SK-N-SH treated with all-trans-retinoic acid at 6 μM for 48 hours (cell line): ENCODE measurements at regions not wholly inside any gene's neighbourhood (a gene's known extent, or its start where the extent isn't known, plus 50 kb on each side); places are given as distances from the start of the nearest gene placed in this dataset.

Experiments
- ESRRG ChIP-seq: fragments of 250-450 bp; sonication (Bioruptor Pico); IDR thresholded peaks from 2 replicates; pipeline ENCODE4 v1.6.1; 2021; ENCODE audit warnings: mild to moderate bottlenecking
- ISL1 ChIP-seq: fragments of 250-450 bp; sonication (Bioruptor Pico); IDR thresholded peaks from 2 replicates; pipeline ENCODE4 v2.1.2; 2022; ENCODE audit warnings: mild to moderate bottlenecking, moderate library complexity
- RARB ChIP-seq: fragments of 250-450 bp; sonication (Bioruptor Pico); IDR thresholded peaks from 2 replicates; pipeline ENCODE4 v1.8.0; 2021; ENCODE audit warnings: mild to moderate bottlenecking, moderate library complexity
- ZFP3 ChIP-seq: fragments of 250-450 bp; sonication (Bioruptor Pico); IDR thresholded peaks from 2 replicates; pipeline ENCODE4 v1.5.0; 2020; ENCODE audit warnings: mild to moderate bottlenecking, moderate library complexity
- TF ChIP-seq, protein P1 (sequence below): fragments of 250-450 bp; sonication (Bioruptor Pico); IDR thresholded peaks from 2 replicates; pipeline ENCODE4 v1.5.1; 2020; ENCODE audit warnings: low read depth, mild to moderate bottlenecking, moderate library complexity

DNA sequence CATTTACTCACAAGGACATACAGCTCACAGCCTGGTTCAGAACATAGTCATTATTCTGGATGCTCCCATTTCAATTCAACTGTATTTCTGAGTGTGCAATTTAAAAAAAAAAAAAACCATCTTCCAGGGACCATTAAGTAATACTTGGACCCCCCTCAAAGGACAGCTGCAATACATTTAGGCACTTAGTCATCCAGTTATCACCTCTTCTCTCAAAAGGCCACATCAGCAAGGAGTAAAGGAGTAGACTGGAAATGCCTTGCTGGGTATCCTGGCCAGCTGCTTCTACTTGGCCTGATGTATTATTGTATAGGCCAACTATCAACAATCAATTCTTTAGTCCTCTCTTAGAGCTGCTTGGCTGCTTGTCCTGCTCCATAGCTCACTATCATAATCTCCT is 211.4 kb upstream of the SETMAR start:
- TF ChIP-seq RARB (CRISPR knock-in tag), result no peak
- no peak for TF ChIP-seq ISL1 (CRISPR knock-in tag)
- TF ChIP-seq, protein P1, sequence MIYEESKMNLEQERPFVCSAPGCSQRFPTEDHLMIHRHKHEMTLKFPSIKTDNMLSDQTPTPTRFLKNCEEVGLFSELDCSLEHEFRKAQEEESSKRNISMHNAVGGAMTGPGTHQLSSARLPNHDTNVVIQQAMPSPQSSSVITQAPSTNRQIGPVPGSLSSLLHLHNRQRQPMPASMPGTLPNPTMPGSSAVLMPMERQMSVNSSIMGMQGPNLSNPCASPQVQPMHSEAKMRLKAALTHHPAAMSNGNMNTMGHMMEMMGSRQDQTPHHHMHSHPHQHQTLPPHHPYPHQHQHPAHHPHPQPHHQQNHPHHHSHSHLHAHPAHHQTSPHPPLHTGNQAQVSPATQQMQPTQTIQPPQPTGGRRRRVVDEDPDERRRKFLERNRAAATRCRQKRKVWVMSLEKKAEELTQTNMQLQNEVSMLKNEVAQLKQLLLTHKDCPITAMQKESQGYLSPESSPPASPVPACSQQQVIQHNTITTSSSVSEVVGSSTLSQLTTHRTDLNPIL (CRISPR knock-in tag), result no peak
- TF ChIP-seq ZFP3 (CRISPR knock-in tag), result no peak
- no peak for TF ChIP-seq ESRRG
